ENCODE measurements at regions not wholly inside any gene's neighbourhood (a gene's known extent, or its start where the extent isn't known, plus 50 kb on each side); places are given as distances from the start of the nearest gene placed in this dataset.

- Mint-ChIP-seq H3K4me1 (peaks cover 16% of the 10 kb centered on the region), H3K4me3 (peak overlapping the region; percentile 88), H3K27me3 (peaks cover 62% of the 10 kb centered on the region), H3K9me3 (ENCODE audit: insufficient read depth) (no peaks in the 10 kb centered on the region), H3K27ac (peak overlapping the region; percentile 37)
- CTCF ChIA-PET: interaction anchor here (1.4 to 1.5 kb wide), 2 partner anchors 11 to 242 kb away, joined by 6 to 7 read pairs; no protein-coding TSS in a partner anchor
- WGBS (ENCODE audit: insufficient coverage): 12% methylated on average over 58 of the region's 62 CpGs
- Histone ChIP-seq H4K20me1 (ENCODE audit: control insufficient read depth, insufficient read depth, low read length, poor library complexity, severe bottlenecking) (no peaks in the 10 kb centered on the region), H3K27ac (ENCODE audit: low read length in 2 of 2) (no peak overlapping the region), H3K27me3 (replicated peaks in 1 of 4; ENCODE audit: control extremely low read depth in 1 of 4, control insufficient read depth in 3 of 4, insufficient read depth in 4 of 4, low read length in 3 of 4) (peaks cover 0 to 43% (median 33%) of the 10 kb centered on the region in 4 experiments), H3K4me3 (ENCODE audit: control extremely low read depth in 1 of 5, extremely low read depth in 1 of 5, insufficient read depth in 1 of 5, low read depth in 2 of 5, low read length in 4 of 5) (peak overlapping the region; percentile 23 to 84 (median 50)), H3K9me3 (ENCODE audit: control extremely low read depth in 1 of 3, control insufficient read depth in 2 of 3, insufficient read depth in 1 of 3, low read length in 2 of 3) (peaks cover 0 to 24% (median 0%) of the 10 kb centered on the region in 3 donors), H3K79me2 (ENCODE audit: control insufficient read depth, insufficient read depth, low read length) (no peaks in the 10 kb centered on the region), H3K4me1 (ENCODE audit: control insufficient read depth in 2 of 2, insufficient read depth in 2 of 2, low read length in 2 of 2) (peaks cover 22 to 24% of the 10 kb centered on the region in 2 donors), H2AFZ (ENCODE audit: insufficient read depth, low read depth, low read length, poor library complexity, severe bottlenecking) (peak overlapping the region; percentile 82), H3K4me2 (replicated peaks; ENCODE audit: low read depth, low read length, poor library complexity, severe bottlenecking) (peak overlapping the region; percentile 87), H3K9ac (ENCODE audit: low read length) (peak overlapping the region; percentile 71), H3K36me3 (replicated peaks in 1 of 2; ENCODE audit: control extremely low read depth in 1 of 2, control insufficient read depth in 1 of 2, extremely low read depth in 1 of 2, insufficient read depth in 2 of 2, low read length in 1 of 2) (no peaks in the 10 kb centered on the region)
- ATAC-seq (ENCODE audit: low read depth) (peak; percentile 56), DNase-seq (peak; percentile 55)
- intact Hi-C loops (cut with micrococcal nuclease): loop anchor here (2.0 kb wide), 1 partner anchor 14 kb away; no protein-coding TSS in a partner anchor
- TF ChIP-seq, protein P1, sequence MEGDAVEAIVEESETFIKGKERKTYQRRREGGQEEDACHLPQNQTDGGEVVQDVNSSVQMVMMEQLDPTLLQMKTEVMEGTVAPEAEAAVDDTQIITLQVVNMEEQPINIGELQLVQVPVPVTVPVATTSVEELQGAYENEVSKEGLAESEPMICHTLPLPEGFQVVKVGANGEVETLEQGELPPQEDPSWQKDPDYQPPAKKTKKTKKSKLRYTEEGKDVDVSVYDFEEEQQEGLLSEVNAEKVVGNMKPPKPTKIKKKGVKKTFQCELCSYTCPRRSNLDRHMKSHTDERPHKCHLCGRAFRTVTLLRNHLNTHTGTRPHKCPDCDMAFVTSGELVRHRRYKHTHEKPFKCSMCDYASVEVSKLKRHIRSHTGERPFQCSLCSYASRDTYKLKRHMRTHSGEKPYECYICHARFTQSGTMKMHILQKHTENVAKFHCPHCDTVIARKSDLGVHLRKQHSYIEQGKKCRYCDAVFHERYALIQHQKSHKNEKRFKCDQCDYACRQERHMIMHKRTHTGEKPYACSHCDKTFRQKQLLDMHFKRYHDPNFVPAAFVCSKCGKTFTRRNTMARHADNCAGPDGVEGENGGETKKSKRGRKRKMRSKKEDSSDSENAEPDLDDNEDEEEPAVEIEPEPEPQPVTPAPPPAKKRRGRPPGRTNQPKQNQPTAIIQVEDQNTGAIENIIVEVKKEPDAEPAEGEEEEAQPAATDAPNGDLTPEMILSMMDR (IDR thresholded peaks at IDR 0.05): no peak
- no peak for TF ChIP-seq EZH2 (IDR thresholded peaks at IDR 0.05; ENCODE audit: borderline replicate concordance, insufficient read depth, low read depth, low read length, poor library complexity, severe bottlenecking)
- POLR2A ChIA-PET: interaction anchor here (1.0 to 1.9 kb wide), 2 partner anchors 11 to 13 kb away, joined by 5 read pairs; no protein-coding TSS in a partner anchor
Measured at GRCh38 chr6:105981002-105981887, 104.9 kb upstream of the PRDM1 start.

DNA sequence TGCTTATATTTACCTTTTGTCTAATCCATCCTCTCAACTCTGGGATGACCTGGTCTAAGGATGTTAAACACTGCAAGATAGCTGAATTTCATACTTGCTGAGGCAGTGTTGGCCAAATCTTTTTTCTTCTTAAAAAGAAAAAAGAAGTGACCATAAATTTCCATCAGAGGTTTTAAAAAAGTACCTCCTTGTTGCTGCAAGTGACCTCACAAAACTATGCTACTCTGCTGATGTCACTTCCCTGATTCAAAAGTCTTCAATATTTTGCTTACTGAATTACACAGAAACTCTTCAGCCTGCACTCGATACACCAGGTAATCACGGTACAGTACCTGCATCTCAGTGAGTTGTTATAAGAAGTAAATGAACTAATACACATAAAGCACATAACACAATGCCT is 107.2 kb upstream of the PRDM1 start:
- H3K27me3 Mint-ChIP-seq: peaks cover 63% of the 10 kb centered on the region
- CTCF ChIA-PET: interaction anchor here (2.1 kb wide), 1 partner anchor 11 kb away, joined by 6 read pairs; no protein-coding TSS in a partner anchor

More for the DNA sequence above, 107.2 kb upstream of the PRDM1 start:
- Histone ChIP-seq H3K36me3 (replicated peaks in 1 of 2; ENCODE audit: control extremely low read depth in 1 of 2, control insufficient read depth in 1 of 2, extremely low read depth in 1 of 2, insufficient read depth in 2 of 2, low read length in 1 of 2) (no peaks in the 10 kb centered on the region), H3K9me3 (ENCODE audit: control extremely low read depth in 1 of 3, control insufficient read depth in 2 of 3, insufficient read depth in 1 of 3, low read length in 2 of 3) (peaks cover 0 to 15% (median 0%) of the 10 kb centered on the region in 3 donors), H3K4me3 (ENCODE audit: control extremely low read depth in 1 of 5, extremely low read depth in 1 of 5, insufficient read depth in 1 of 5, low read depth in 2 of 5, low read length in 4 of 5) (no peak overlapping the region), H3K4me2 (replicated peaks; ENCODE audit: low read depth, low read length, poor library complexity, severe bottlenecking) (no peak overlapping the region), H3K9ac (ENCODE audit: low read length) (no peak overlapping the region), H3K27ac (ENCODE audit: low read length in 2 of 2) (no peak overlapping the region), H2AFZ (ENCODE audit: insufficient read depth, low read depth, low read length, poor library complexity, severe bottlenecking) (no peak overlapping the region), H4K20me1 (ENCODE audit: control insufficient read depth, insufficient read depth, low read length, poor library complexity, severe bottlenecking) (no peaks in the 10 kb centered on the region), H3K4me1 (ENCODE audit: control insufficient read depth in 2 of 2, insufficient read depth in 2 of 2, low read length in 2 of 2) (peaks cover 13 to 14% of the 10 kb centered on the region in 2 donors), H3K27me3 (replicated peaks in 1 of 4; ENCODE audit: control extremely low read depth in 1 of 4, control insufficient read depth in 3 of 4, insufficient read depth in 4 of 4, low read length in 3 of 4) (peaks cover 0 to 25% (median 20%) of the 10 kb centered on the region in 4 experiments), H3K79me2 (ENCODE audit: control insufficient read depth, insufficient read depth, low read length) (no peaks in the 10 kb centered on the region)
- WGBS (ENCODE audit: insufficient coverage): no CpG with 5 or more reads among the region's 2 CpGs
- DNase-seq: no peak
- Mint-ChIP-seq H3K27ac (no peak overlapping the region), H3K4me1 (peaks cover 10% of the 10 kb centered on the region), H3K9me3 (ENCODE audit: insufficient read depth) (no peaks in the 10 kb centered on the region), H3K4me3 (no peak overlapping the region)
- POLR2A ChIA-PET: no interaction called here
- TF ChIP-seq, protein P1 (IDR thresholded peaks at IDR 0.05): no peak
- TF ChIP-seq EZH2 (IDR thresholded peaks at IDR 0.05; ENCODE audit: borderline replicate concordance, insufficient read depth, low read depth, low read length, poor library complexity, severe bottlenecking): no peak
- intact Hi-C loops (cut with micrococcal nuclease): no loop called here
- ATAC-seq (ENCODE audit: low read depth): no peak
